ENCODE measurements at regions not wholly inside any gene's neighbourhood (a gene's known extent, or its start where the extent isn't known, plus 50 kb on each side); places are given as distances from the start of the nearest gene placed in this dataset.

DNA sequence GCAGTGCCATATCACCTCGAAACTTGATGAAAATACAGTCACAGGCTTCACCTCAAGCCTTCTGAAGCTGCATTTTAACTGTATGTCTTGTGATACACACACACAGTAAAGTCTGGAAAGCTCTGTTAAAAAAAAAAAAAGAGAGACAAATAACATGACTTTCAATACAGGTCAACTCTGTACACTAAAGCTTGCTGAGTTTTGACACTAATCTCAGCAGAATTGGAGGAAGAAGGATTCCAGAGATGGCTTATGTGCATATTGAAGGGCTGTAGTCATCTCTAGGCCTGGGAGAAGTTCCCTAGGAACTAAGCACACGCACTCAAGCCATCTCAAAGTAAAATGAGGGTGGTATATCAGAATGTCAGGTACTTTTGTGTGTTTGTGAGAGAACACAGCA is 875.1 kb downstream of the EPHA4 start:
- no peaks in the 10 kb centered on the region for H3K36me3 Mint-ChIP-seq (ENCODE audit: low read depth)
- no peaks in the 10 kb centered on the region for H3K4me1 Mint-ChIP-seq (ENCODE audit: low read depth)
- no peak for TF ChIP-seq CTCF (IDR thresholded peaks at IDR 0.05)
- H3K4me3 Mint-ChIP-seq, result no peak overlapping the region
- intact Hi-C loops (cut with DNase I, micrococcal nuclease), result no loop called here
- H3K4me1 ChIP-seq (ENCODE audit: insufficient read depth, low read length), result no peaks in the 10 kb centered on the region
- POLR2A ChIA-PET, result no interaction called here
- no peak overlapping the region for H3K4me3 ChIP-seq (ENCODE audit: low read length)
- CTCF ChIA-PET, result no interaction called here
- H3K36me3 ChIP-seq (ENCODE audit: insufficient read depth, low read length), result no peaks in the 10 kb centered on the region
- no peak for DNase-seq
- H3K27me3 Mint-ChIP-seq, result peaks cover 21% of the 10 kb centered on the region
- no peak overlapping the region for H3K27ac ChIP-seq (ENCODE audit: low read depth in 1 of 2, low read length in 2 of 2)
- H3K9me3 ChIP-seq (ENCODE audit: control insufficient read depth in 1 of 2, insufficient read depth in 1 of 2, low read length in 2 of 2), result no peaks in the 10 kb centered on the region
- H3K9me3 Mint-ChIP-seq, result no peaks in the 10 kb centered on the region
- H3K27ac Mint-ChIP-seq, result no peak overlapping the region
- ATAC-seq (ENCODE audit: poor library complexity), result no peak
- peaks cover 6 to 7% of the 10 kb centered on the region in 2 experiments for H3K27me3 ChIP-seq (ENCODE audit: control insufficient read depth in 1 of 2, insufficient read depth in 2 of 2, low read length in 2 of 2)

GRCh38 chr2:220701115-220701514 is 871.0 kb downstream of the EPHA4 start:
- H3K4me1 ChIP-seq (ENCODE audit: insufficient read depth, low read length), result no peaks in the 10 kb centered on the region
- Mint-ChIP-seq H3K27ac (no peak overlapping the region), H3K27me3 (no peaks in the 10 kb centered on the region), H3K4me1 (ENCODE audit: low read depth) (no peaks in the 10 kb centered on the region), H3K36me3 (ENCODE audit: low read depth) (no peaks in the 10 kb centered on the region), H3K4me3 (no peak overlapping the region), H3K9me3 (no peaks in the 10 kb centered on the region)
- no peaks in the 10 kb centered on the region for H3K9me3 ChIP-seq (ENCODE audit: control insufficient read depth in 1 of 2, insufficient read depth in 1 of 2, low read length in 2 of 2)
- H3K27me3 ChIP-seq (ENCODE audit: control insufficient read depth in 1 of 2, insufficient read depth in 2 of 2, low read length in 2 of 2), result no peaks in the 10 kb centered on the region
- ChIA-PET POLR2A (no interaction called here), CTCF (no interaction called here)
- intact Hi-C loops (cut with DNase I, micrococcal nuclease), result no loop called here
- ATAC-seq (ENCODE audit: poor library complexity) (no peak), DNase-seq (no peak)
- no peaks in the 10 kb centered on the region for H3K36me3 ChIP-seq (ENCODE audit: insufficient read depth, low read length)
- TF ChIP-seq CTCF (IDR thresholded peaks at IDR 0.05), result no peak
- no peak overlapping the region for H3K4me3 ChIP-seq (ENCODE audit: low read length)
- no peak overlapping the region for H3K27ac ChIP-seq (ENCODE audit: low read depth in 1 of 2, low read length in 2 of 2)

DNA sequence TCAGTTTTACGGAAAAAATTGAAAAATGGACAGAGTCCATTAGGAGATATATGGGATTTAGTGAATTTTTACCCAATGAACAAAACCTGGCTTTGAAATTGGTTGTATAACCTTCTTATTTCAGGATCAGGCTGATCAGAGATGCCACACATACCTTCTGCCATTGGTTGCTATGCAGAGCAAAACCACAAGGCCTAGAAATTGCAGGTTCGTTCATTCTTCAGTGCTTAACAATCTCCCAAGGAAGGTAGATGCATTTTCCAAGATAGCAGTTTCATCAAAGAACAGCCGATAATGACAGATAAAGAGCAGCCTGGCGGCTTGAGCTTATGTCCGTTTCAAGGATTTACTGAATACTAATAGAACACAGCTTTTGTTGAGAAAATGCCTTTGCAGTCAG is 868.8 kb downstream of the EPHA4 start:
- Mint-ChIP-seq H3K4me1 (ENCODE audit: low read depth) (no peaks in the 10 kb centered on the region), H3K27ac (no peak overlapping the region), H3K36me3 (ENCODE audit: low read depth) (no peaks in the 10 kb centered on the region), H3K9me3 (no peaks in the 10 kb centered on the region), H3K4me3 (no peak overlapping the region), H3K27me3 (no peaks in the 10 kb centered on the region)
- intact Hi-C loops (cut with DNase I, micrococcal nuclease), result no loop called here
- ChIA-PET POLR2A (no interaction called here), CTCF (no interaction called here)
- Histone ChIP-seq H3K9me3 (ENCODE audit: control insufficient read depth in 1 of 2, insufficient read depth in 1 of 2, low read length in 2 of 2) (no peaks in the 10 kb centered on the region), H3K36me3 (ENCODE audit: insufficient read depth, low read length) (no peaks in the 10 kb centered on the region), H3K27ac (ENCODE audit: low read depth in 1 of 2, low read length in 2 of 2) (no peak overlapping the region), H3K4me1 (ENCODE audit: insufficient read depth, low read length) (no peaks in the 10 kb centered on the region), H3K27me3 (ENCODE audit: control insufficient read depth in 1 of 2, insufficient read depth in 2 of 2, low read length in 2 of 2) (no peaks in the 10 kb centered on the region), H3K4me3 (ENCODE audit: low read length) (no peak overlapping the region)
- ATAC-seq (ENCODE audit: poor library complexity) (no peak), DNase-seq (no peak)
- no peak for TF ChIP-seq CTCF (IDR thresholded peaks at IDR 0.05)
